Endothelial cell (in vitro differentiated cells): ENCODE measurements at regions not wholly inside any gene's neighbourhood (a gene's known extent, or its start where the extent isn't known, plus 50 kb on each side); places are given as distances from the start of the nearest gene placed in this dataset.

Experiments
- DNase-seq: peaks from one replicate; pipeline ENCODE4 v3.0.0; 2021; ENCODE audit warnings: low spot score
- H3K27ac Mint-ChIP-seq: one replicate; pipeline ENCODE4 v1.8.0; 2021; ENCODE audit warnings: mixed read lengths, inconsistent platforms; ENCODE audit not compliant: unreplicated experiment
- H3K27me3 Mint-ChIP-seq: one replicate; pipeline ENCODE4 v1.8.0; 2021; ENCODE audit warnings: mild to moderate bottlenecking, moderate library complexity, mixed read lengths, inconsistent platforms; ENCODE audit not compliant: unreplicated experiment
- H3K36me3 Mint-ChIP-seq: one replicate; pipeline ENCODE4 v1.8.0; 2021; ENCODE audit warnings: mild to moderate bottlenecking, low read depth, mixed read lengths, inconsistent platforms; ENCODE audit not compliant: unreplicated experiment
- H3K4me1 Mint-ChIP-seq: one replicate; pipeline ENCODE4 v1.8.0; 2021; ENCODE audit warnings: mild to moderate bottlenecking, mixed read lengths, inconsistent platforms; ENCODE audit not compliant: unreplicated experiment
- H3K4me3 Mint-ChIP-seq: one replicate; pipeline ENCODE4 v1.8.0; 2021; ENCODE audit warnings: mild to moderate bottlenecking, mixed read lengths, inconsistent platforms; ENCODE audit not compliant: unreplicated experiment
- H3K9me3 Mint-ChIP-seq: one replicate; pipeline ENCODE4 v1.8.0; 2021; ENCODE audit warnings: mixed read lengths, inconsistent platforms; ENCODE audit not compliant: unreplicated experiment
- TF ChIP-seq, protein P1 (sequence below): fragments of 200-600 bp; sonication (generic); IDR thresholded peaks from one replicate; pipeline ENCODE4 v1.5.0; 2021; ENCODE audit warnings: antibody characterized with exemption; ENCODE audit not compliant: unreplicated experiment

DNA sequence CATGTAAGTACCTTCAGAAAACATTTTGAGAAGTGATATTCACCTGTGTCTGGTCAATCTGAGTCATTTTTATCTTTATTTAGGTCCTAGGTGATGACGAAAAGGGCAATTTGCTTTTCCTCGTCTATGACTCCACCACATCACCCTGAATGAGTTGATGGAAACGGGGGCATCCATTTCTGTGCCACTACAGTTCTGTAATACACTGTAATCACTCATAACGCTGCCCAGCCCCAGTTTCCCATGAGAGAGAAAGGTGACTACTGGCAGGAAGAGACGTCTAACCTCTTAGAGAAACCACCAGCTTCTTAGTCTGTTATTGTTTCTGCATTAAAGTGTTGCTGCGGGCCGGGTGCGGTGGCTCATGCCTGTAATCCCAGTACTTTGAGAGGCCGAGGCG is 205.3 kb upstream of the MKLN1 start:
- no peak overlapping the region for H3K4me3 Mint-ChIP-seq
- H3K4me1 Mint-ChIP-seq, result no peaks in the 10 kb centered on the region
- peaks cover 6% of the 10 kb centered on the region for H3K36me3 Mint-ChIP-seq
- peaks cover 4% of the 10 kb centered on the region for H3K27me3 Mint-ChIP-seq
- TF ChIP-seq, protein P1, sequence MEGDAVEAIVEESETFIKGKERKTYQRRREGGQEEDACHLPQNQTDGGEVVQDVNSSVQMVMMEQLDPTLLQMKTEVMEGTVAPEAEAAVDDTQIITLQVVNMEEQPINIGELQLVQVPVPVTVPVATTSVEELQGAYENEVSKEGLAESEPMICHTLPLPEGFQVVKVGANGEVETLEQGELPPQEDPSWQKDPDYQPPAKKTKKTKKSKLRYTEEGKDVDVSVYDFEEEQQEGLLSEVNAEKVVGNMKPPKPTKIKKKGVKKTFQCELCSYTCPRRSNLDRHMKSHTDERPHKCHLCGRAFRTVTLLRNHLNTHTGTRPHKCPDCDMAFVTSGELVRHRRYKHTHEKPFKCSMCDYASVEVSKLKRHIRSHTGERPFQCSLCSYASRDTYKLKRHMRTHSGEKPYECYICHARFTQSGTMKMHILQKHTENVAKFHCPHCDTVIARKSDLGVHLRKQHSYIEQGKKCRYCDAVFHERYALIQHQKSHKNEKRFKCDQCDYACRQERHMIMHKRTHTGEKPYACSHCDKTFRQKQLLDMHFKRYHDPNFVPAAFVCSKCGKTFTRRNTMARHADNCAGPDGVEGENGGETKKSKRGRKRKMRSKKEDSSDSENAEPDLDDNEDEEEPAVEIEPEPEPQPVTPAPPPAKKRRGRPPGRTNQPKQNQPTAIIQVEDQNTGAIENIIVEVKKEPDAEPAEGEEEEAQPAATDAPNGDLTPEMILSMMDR, result no peak
- DNase-seq, result no peak
- H3K27ac Mint-ChIP-seq, result no peak overlapping the region
- H3K9me3 Mint-ChIP-seq, result peaks cover 6% of the 10 kb centered on the region

DNA sequence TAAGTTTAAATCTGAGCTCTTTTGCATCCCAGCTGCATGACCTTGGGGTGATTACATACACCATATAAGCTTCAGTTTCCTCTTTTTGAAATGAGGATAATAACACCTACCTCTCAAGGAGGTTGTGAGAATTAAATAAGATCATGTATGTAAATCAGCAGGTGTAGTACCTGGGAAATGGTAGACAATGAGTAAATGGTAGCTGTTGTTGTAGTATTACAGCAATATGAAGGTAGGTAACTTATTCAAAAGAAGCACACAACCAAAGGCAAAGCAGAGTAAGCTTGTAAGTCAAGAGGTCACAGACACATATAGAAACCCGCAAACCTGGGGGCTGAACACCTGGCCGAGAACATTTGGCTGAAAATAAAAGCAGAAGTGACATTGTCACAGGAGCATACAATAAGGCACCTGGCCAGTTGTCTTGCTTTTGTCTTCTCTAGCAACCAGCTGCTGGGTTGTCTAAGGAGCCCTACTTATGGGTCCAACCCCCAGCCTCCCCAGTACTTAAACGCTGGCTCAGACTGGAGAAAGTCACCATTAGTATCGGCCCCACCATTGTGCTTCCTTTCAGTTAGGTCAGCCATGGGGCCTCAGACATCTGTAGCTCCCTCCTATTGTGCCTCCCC is 203.6 kb upstream of the MKLN1 start:
- H3K36me3 Mint-ChIP-seq, result no peaks in the 10 kb centered on the region
- peaks cover 1% of the 10 kb centered on the region for H3K27me3 Mint-ChIP-seq
- no peak overlapping the region for H3K27ac Mint-ChIP-seq
- TF ChIP-seq, protein P1, result no peak
- H3K4me3 Mint-ChIP-seq, result no peak overlapping the region
- DNase-seq, result no peak
- H3K4me1 Mint-ChIP-seq, result no peaks in the 10 kb centered on the region
- peaks cover 4% of the 10 kb centered on the region for H3K9me3 Mint-ChIP-seq

DNA sequence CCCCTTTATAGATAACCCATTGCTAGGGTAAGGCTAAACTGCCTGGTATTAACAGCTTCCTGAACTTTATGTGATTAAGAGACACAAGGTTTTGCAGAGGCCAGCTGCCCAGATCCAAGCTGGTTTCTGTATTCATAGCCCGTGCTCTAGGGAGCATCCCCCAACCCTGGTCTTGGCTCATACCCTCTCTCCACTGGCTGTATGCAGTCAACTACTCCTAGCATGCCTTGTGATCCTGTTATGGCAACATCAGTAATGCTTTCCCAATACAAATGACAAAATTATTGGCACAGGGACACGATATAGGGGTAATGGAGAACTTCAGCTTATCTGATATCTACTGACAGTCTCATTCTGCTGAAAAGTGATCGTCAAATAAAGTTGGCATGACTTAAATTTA is 202.8 kb upstream of the MKLN1 start:
- Mint-ChIP-seq H3K9me3 (peaks cover 4% of the 10 kb centered on the region), H3K4me3 (no peak overlapping the region), H3K27me3 (no peaks in the 10 kb centered on the region), H3K4me1 (no peaks in the 10 kb centered on the region), H3K27ac (no peak overlapping the region), H3K36me3 (no peaks in the 10 kb centered on the region)
- no peak for DNase-seq
- TF ChIP-seq, protein P1, result no peak

DNA sequence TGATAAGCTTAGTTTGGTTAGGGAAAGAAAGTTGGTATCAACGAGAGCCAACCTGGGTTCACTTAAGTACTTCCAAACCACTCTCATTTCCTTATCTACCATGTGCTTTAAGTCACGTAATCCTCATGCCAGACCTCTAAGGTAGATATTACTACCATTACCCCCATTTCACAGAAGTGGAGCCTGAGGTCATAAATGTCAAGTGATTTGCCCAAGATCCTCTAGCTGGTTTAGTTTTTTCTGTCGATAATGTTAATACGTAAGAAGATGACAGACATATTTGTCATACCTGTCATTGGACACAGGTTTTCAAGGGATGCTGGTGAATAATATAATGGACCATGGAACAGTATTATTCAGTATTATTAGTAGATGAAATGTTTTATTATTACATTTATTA is 197.4 kb upstream of the MKLN1 start:
- TF ChIP-seq, protein P1, result no peak
- H3K27me3 Mint-ChIP-seq, result no peaks in the 10 kb centered on the region
- no peak overlapping the region for H3K27ac Mint-ChIP-seq
- no peaks in the 10 kb centered on the region for H3K4me1 Mint-ChIP-seq
- H3K36me3 Mint-ChIP-seq, result no peaks in the 10 kb centered on the region
- H3K9me3 Mint-ChIP-seq, result no peaks in the 10 kb centered on the region
- no peak for DNase-seq
- H3K4me3 Mint-ChIP-seq, result no peak overlapping the region

DNA sequence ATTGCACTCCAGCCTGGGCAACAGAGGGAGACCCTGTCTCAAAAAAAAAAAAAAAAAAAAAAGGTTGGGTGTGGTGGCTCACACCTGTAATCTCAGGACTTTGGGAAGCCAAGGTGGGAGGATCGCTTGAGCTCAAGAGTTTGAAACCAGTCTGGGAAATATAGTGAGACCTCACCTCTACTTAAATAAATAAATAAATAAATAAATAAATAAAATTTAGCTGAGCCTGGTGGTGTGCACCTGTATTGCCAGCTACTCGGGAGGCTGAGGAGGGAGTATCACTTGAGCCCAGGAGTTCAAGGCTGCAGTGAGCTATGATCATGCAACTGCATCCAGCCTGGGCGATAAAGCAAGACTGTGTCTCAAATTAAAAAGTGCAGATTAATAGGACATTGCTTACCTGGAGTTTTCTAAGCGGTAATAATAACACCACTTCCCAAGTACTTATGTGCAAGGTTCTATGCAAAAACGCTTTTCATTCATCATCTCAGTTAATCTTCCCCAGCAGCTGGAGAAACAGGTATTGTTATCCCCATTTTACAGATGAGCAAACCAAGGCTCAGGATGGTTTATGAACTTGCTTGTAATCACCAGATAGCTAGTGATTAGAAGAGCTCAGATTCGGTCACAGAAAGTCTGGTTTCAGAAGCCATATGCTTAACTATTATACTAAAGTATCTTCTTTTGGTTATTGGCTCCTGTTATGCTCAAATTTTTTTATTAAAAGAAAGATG is 196.5 kb upstream of the MKLN1 start:
- Mint-ChIP-seq H3K4me1 (no peaks in the 10 kb centered on the region), H3K27me3 (no peaks in the 10 kb centered on the region), H3K4me3 (no peak overlapping the region), H3K36me3 (no peaks in the 10 kb centered on the region), H3K9me3 (no peaks in the 10 kb centered on the region), H3K27ac (no peak overlapping the region)
- TF ChIP-seq, protein P1, result no peak
- no peak for DNase-seq
